GM18861 (cell line): ENCODE measurements at regions not wholly inside any gene's neighbourhood (a gene's known extent, or its start where the extent isn't known, plus 50 kb on each side); places are given as distances from the start of the nearest gene placed in this dataset.
A peak's percentile ranks its signal among the peaks of the same experiment; 100 is the strongest.

Experiments used
- ATAC-seq: cut with Tn5 transposase; IDR thresholded peaks from one replicate; pipeline ENCODE4 v1.9.1; 2021; ENCODE audit not compliant: unreplicated experiment

GRCh38 chr18:64474255-64474654 lies 325.4 kb upstream of the LINC00305 start:
- ATAC-seq: no peak

DNA sequence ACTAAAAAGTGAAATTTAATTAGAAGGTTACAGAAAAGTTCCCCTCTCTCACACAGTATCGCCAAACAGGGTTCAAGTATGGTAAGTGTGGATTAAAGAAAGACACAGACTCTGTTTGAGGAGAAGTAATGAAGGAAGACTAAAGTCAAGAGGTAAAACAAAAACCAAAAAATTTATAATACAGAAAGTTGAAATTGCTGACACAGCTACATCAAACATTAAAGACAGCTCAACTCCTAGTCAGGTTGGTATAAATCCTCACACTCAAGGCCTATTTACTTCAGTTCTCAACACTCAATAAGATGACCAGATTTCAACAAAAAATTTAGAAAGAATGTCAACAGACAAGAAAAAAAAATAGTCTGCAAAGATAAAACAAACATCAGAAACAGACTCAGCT lies 300.5 kb upstream of the LINC00305 start:
- no peak for ATAC-seq

- no peak for ATAC-seq
Observed at GRCh38 chr18:64444819-64445218, 295.9 kb upstream of the LINC00305 start.

DNA sequence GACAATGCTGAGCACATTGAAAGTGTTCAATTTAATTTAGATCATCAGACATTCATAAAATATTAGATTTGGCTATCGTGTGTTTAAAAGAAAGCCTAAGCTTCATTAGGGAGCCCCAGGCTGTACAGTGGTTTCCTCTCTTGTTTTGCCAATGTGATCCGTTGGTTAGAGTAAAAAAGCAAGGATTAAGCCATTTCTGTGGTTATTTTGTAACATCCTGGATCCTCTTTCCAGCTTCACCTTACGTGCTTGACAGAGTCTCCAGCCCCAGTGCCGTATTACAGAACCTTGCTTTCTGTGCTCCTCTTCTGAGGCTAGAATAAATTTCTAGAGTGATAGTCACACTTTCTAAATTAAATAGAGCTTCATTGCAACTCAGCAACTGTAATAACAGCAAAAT lies 289.3 kb upstream of the LINC00305 start:
- ATAC-seq: no peak

DNA sequence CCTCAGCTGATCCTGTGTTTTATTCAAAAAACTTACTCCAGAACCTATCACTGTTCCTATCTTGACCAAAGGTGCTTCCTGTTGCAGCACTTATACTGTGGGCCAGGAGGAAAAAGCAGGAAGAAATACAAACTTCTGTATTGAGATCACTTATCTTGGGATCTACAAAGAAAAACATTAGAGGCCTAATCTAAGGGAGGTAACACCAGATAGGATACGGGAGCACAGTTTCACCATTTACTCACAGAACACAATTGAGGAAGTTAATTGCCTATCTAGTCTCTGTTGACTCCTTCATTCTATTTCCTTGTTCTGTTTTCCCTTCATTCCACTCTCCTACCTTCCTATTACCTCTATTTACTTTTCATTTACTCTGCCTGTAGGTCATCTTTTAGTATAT lies 287.2 kb upstream of the LINC00305 start:
- ATAC-seq: no peak

DNA sequence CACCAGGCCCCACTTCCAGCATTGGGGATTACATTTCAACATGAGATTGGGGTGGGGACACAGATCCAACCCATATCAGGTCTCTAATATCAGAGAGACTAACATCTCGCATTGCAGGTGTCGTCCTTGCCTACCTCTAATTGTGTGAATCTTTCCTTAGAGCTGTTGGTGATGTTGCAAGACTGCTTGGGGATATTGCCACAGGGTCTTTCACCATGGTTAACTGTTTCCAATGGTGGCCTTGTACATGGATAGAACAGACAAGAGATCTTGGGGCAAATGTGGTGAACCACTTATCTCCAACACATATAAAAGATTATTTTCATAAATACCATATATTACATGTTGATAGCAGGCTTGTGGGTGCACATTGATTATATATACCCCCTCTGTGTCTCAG lies 270.3 kb upstream of the LINC00305 start:
- no peak for ATAC-seq

- no peak for ATAC-seq
Observed at GRCh38 chr18:64416990-64417389, 268.1 kb upstream of the LINC00305 start.

DNA sequence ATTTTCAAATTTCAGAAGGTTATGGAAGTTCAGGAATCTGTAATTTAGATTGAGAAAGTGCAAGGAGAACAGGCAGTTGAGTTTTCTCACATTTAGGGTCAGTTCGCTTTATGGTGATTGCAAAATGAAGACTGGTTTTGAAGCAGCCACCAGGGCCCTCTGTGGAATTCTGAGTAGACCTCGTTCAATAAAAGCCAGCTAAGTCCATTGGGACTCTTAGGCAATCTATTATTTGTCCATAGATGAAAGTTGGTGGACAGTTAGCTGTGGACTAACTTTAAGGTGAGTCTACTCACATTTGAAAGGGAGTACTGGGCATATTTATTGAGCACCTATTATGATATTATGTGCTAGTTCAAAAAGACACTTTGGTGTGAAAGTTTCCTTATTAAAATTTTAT lies 266.3 kb upstream of the LINC00305 start:
- no peak for ATAC-seq

DNA sequence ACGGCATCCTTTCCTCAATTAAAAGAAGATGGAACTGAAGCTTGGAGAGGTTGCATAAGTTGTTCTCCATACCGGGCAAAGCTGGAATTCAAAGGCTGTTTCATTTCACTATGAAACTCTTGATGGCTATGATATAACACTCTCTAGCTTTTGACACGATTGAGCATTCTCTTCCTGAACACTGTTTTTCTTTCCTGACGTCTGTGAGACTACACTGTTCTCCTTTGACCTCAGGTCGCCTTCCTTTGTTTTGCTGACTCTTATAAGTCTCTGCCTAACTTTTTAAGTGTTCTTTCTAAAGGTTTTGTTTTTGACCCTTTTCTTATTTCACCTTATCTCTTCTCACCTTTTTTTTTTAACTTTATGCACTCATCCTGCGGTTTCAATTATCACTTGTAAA lies 261.8 kb upstream of the LINC00305 start:
- no peak for ATAC-seq

DNA sequence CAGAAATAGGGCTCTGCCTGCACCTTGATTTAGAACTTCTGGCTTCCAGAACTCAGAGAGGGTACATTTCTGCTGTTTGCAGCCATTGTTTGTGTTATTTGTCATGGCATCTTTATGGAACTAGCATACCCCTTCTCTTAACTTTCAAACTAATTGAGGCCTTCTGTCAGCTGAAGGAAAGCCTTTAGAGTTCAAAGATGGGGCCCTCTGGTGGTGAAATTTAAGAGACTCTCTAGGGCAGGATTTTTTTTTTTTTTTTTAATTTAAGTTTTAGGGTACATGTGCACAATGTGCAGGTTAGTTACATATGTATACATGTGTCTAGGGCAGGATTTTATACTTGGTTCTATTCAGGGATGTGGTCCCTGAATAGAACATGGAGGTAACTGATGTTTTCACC lies 260.6 kb upstream of the LINC00305 start:
- no peak for ATAC-seq

- no peak for ATAC-seq
Observed at GRCh38 chr18:64407606-64408005, 258.7 kb upstream of the LINC00305 start.

DNA sequence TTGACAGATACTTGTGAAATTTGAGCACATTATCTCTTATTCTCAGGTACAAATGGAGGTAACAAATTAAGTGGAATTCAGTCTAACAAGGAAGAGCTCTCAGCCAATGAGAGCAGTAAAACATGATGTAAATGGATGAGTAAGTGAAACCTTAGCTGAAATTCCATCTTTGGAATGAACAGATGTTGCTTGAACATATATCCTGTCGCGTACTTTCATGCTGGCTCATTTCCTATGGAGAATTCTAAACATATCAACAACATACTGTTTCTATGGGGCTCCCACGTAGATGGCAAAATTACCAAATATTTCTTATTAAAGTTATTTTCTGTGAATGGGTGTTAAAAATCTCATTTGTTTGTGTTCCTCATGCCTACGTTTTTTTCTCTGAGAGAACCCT lies 256.3 kb upstream of the LINC00305 start:
- no peak for ATAC-seq

DNA sequence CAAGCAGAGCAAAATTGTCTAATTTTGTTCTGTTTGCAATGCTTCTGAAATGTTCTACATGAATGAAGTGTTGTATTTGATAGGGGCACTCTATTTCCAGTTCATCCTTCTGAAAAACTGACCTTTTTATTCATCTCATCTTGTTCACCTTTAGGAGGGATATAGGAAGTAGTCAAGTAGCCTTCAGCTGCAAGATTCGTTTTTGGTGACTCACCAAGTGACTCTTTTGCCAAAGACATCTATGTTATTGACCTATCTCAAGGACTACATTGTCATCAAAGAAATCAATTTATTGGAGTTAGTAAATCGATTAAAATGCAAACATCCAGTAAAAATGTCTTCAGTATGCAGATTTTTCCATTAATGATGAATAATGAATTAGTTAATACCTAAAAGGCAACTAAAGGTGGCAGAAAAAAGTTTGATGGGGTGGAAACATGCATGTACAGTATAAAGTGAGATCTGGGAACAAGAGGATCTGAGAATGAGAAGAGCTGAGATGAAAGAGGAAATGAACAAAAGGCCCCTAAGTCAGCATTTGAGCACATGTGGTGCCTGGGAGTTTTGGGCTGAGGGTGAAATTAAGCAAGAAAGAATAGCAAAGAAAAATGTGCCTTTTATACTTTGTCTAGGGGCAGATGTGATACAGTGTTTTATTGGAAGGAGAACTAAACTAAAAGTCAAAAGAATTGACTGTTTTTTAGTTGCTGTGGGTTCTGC lies 255.1 kb upstream of the LINC00305 start:
- ATAC-seq: no peak

DNA sequence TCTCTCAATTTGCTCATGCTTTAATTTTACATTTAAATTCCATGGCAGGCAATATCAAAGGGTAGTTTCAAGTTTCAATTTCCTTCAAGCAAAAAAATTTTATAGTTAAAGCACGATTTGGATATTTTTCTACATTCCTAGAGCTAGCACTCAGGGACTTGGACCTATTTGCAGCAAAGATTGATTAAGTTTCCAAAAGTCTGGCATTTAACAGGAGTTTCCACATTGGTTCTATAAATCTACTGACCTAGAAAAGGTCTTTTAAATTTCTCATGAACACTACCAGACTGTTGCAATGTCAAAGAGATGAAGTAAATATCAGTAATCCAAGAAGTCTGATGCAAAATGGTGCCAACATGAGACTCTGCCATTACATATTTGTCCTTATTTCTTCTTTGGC lies 253.7 kb upstream of the LINC00305 start:
- no peak for ATAC-seq

DNA sequence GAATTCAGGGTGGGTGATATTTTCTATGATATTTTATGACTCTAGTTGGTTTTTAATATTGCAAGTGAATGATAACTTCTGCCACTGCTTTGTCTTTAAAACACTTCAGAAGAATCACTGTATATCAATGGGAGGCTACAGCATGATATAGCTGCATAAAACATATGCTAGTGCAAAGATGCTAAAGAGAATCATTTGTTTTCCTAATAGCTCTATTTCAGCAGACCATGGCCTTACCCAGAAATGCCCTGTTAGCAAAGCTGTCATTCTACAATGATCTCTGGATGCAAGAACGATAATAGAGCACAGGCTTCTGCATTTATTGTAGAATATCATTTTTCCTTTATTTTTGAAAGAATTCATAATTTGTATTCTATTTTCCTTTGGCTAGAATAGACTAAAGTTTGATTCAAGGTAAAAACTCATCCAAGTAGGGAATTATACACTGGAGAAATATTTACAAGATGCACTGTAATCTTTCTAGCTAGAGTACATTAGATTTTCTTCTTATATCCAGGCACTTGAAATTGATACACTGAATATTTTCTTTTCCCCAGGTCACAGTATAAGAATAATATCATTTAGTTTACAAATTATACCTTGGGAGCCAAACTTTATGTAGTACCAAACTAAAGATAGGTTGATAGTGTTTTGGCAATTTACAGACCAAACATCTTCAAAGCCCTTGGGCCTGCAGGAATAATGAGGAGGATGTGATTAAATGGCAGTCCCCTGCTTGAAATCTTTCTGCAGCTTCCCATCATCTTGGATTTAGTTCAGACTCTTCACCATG lies 252.6 kb upstream of the LINC00305 start:
- ATAC-seq: no peak

DNA sequence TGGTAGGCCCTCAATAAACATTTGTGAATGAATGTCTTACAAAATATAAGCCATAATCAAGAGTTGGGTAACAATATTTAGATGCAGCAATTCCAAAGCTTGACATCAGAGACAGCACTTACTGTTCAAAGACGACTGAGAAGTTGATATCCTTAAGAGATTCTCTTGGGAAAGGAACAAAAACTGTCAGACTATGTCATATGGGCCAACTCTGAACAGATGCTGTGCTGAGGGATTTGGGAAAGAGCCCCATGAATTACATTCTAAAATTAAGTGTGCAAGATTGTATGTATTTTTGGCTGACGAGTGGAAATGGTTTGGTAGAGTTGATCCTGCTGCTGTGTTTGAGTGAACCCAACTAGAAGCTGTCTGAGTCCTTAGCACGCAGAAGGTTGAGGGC lies 250.7 kb upstream of the LINC00305 start:
- no peak for ATAC-seq

- no peak for ATAC-seq
Observed at GRCh38 chr18:64398320-64398719, 249.4 kb upstream of the LINC00305 start.

DNA sequence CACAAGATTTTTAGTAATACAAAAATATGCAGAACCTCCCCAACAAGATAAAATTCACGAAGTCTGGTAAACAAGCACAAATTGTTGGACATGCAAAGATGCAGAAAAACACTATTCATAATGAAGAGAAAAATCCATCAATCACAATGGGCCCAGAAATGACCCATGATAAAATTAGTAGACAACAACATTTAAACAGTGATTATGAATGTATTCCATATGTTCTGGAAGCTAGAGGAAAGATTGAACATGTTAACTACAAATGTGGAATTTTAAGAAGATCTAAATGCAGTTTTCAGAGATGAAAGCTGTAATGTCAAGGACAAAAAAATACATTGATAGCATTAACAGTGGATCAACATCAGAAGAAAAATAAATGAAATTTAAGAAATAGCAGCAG lies 243.3 kb upstream of the LINC00305 start:
- no peak for ATAC-seq

DNA sequence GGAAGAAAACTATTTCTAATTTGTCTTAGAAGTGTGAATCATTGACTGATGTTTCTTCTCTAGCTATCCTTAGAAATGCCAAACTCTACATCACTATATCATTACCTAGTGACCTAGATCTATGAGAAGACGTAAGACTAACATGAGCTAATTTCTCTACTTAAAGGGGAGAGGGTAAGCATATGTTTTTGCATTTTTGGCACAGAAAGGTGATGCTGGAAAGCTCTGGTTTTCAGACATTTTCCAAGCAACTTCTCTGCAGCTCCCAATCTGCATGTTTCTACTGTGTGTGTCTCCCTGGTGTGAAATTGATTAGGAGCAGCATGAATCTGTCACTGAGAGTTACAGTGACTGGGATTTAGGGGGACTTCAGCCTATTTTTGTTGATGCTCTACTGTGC lies 235.2 kb upstream of the LINC00305 start:
- ATAC-seq: no peak

DNA sequence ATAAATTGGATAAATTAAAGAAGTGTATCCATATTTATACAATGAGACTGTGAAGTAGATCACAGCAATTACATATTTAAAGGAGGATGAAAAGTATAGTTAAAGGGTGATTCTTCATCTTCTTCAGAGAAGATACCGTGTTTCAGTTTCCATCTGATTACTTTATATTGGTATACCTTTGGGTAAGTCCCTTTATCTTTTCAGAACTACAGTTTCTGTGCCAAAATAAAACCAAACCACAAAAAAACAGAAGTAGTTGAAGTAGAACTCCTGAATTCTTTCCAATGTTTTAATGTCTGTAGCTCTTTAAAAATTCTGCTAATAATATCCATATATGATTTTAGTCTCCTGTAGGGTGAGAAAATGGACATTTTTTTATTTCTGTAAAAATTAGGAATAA lies 231.2 kb upstream of the LINC00305 start:
- peak; percentile 97 for ATAC-seq

GRCh38 chr18:64379662-64380061 lies 230.8 kb upstream of the LINC00305 start:
- no peak for ATAC-seq

DNA sequence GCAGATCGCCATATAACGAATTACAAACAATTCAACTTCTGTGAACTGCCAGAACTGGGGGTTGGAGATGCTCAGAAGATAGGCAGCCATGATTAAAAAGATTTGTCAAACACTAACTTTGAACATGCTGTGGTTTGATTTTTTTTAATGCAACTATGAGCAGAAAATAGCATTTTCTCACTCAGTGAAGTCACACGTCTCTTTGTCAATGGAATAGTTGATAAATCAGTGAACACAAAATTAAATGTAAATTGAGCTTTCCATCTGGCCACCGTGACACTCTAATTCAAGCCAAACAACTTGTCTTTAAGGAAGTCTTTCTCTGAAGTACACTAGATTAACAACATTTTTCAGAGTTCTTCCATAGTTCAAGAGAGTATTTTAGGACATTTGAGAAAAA lies 228.6 kb upstream of the LINC00305 start:
- no peak for ATAC-seq

- no peak for ATAC-seq
Observed at GRCh38 chr18:64372850-64373249, 224.0 kb upstream of the LINC00305 start.
